Activated CD8-positive, alpha-beta memory T cell treated with anti-CD3 and anti-CD28 coated beads, Interleukin-2, amount 50 U/mL, for 48 hours (primary cell): ENCODE measurements at regions not wholly inside any gene's neighbourhood (a gene's known extent, or its start where the extent isn't known, plus 50 kb on each side); places are given as distances from the start of the nearest gene placed in this dataset.
"Not testable (repeated sequence)": the region's sequence is repeated elsewhere in the genome, so short reads cannot be mapped to it uniquely, and the experiment has no call there.

Experiments
- DNase-seq: peaks from one replicate; pipeline ENCODE4 v3.0.0-alpha.2; 2020

GRCh38 chr5:35561396-35561795 is 56.3 kb upstream of the SPEF2 start:
- no peak for DNase-seq

GRCh38 chr5:35557748-35558147 is 59.9 kb upstream of the SPEF2 start:
- DNase-seq = no peak

- DNase-seq = no peak
Measured at GRCh38 chr5:35557199-35557598, 60.5 kb upstream of the SPEF2 start.

GRCh38 chr5:35554016-35554415 is 63.6 kb upstream of the SPEF2 start:
- no peak for DNase-seq

- DNase-seq = no peak
Measured at GRCh38 chr5:35545190-35545589, 72.5 kb upstream of the SPEF2 start.

- DNase-seq = no peak
Measured at GRCh38 chr5:35543408-35543807, 74.3 kb upstream of the SPEF2 start.

- DNase-seq = no peak
Measured at GRCh38 chr5:35540002-35540401, 77.7 kb upstream of the SPEF2 start.

- no peak for DNase-seq
Measured at GRCh38 chr5:35538198-35538931, 79.3 kb upstream of the SPEF2 start.

- no peak for DNase-seq
Measured at GRCh38 chr5:35533156-35533555, 84.5 kb upstream of the SPEF2 start.

- DNase-seq = not testable (repeated sequence)
Measured at GRCh38 chr5:35531553-35531952, 86.1 kb upstream of the SPEF2 start.

- DNase-seq = no peak
Measured at GRCh38 chr5:35518104-35518503, 99.6 kb upstream of the SPEF2 start.

- no peak for DNase-seq
Measured at GRCh38 chr5:35516271-35516670, 101.4 kb upstream of the SPEF2 start.

- DNase-seq = no peak
Measured at GRCh38 chr5:35513612-35514011, 104.1 kb upstream of the SPEF2 start.

- DNase-seq = no peak
Measured at GRCh38 chr5:35502206-35502605, 115.5 kb upstream of the SPEF2 start.

- DNase-seq = no peak
Measured at GRCh38 chr5:35488791-35489190, 128.9 kb upstream of the SPEF2 start.

- no peak for DNase-seq
Measured at GRCh38 chr5:35488055-35488454, 129.6 kb upstream of the SPEF2 start.

- no peak for DNase-seq
Measured at GRCh38 chr5:35487233-35488025, 130.2 kb upstream of the SPEF2 start.

GRCh38 chr5:35485487-35485886 is 132.2 kb upstream of the SPEF2 start:
- no peak for DNase-seq

- DNase-seq = no peak
Measured at GRCh38 chr5:35484241-35484640, 133.4 kb upstream of the SPEF2 start.

- no peak for DNase-seq
Measured at GRCh38 chr5:35483780-35484179, 133.9 kb upstream of the SPEF2 start.

- DNase-seq = no peak
Measured at GRCh38 chr5:35483191-35483590, 134.5 kb upstream of the SPEF2 start.

- DNase-seq = no peak
Measured at GRCh38 chr5:35482167-35482755, 135.4 kb upstream of the SPEF2 start.

GRCh38 chr5:35478856-35479682 is 138.6 kb upstream of the SPEF2 start:
- no peak for DNase-seq
